ENCODE measurements at regions not wholly inside any gene's neighbourhood (a gene's known extent, or its start where the extent isn't known, plus 50 kb on each side); places are given as distances from the start of the nearest gene placed in this dataset.

DNA sequence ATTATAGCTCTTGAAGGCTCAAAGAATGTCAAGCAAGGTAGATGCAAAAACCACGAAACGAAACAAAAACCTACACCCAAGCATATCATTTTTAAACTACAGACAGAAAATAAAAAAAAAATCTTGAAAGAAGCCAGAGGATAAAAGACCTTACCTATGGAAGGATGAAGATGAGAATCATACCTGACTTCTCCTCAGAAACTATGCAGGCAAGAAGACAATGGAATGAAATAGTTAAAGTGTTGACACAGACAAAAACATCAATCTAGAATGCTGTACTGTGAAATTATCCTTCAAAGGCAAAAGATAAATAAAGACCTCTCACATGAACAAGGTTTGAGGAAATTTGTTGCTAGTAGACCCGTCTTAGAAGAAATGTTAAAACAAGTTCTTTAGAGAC is 372.0 kb downstream of the ZIC4 start:
- Mint-ChIP-seq H3K27me3 (ENCODE audit: unreplicated experiment) (no peaks in the 10 kb centered on the region), H3K36me3 (ENCODE audit: low read depth, unreplicated experiment) (no peaks in the 10 kb centered on the region), H3K4me1 (ENCODE audit: unreplicated experiment) (no peaks in the 10 kb centered on the region), H3K9me3 (ENCODE audit: unreplicated experiment) (no peaks in the 10 kb centered on the region), H3K4me3 (ENCODE audit: unreplicated experiment) (no peak overlapping the region), H3K27ac (ENCODE audit: unreplicated experiment) (no peak overlapping the region)
- no peak for DNase-seq (ENCODE audit: low spot score)
- TF ChIP-seq, protein P1, sequence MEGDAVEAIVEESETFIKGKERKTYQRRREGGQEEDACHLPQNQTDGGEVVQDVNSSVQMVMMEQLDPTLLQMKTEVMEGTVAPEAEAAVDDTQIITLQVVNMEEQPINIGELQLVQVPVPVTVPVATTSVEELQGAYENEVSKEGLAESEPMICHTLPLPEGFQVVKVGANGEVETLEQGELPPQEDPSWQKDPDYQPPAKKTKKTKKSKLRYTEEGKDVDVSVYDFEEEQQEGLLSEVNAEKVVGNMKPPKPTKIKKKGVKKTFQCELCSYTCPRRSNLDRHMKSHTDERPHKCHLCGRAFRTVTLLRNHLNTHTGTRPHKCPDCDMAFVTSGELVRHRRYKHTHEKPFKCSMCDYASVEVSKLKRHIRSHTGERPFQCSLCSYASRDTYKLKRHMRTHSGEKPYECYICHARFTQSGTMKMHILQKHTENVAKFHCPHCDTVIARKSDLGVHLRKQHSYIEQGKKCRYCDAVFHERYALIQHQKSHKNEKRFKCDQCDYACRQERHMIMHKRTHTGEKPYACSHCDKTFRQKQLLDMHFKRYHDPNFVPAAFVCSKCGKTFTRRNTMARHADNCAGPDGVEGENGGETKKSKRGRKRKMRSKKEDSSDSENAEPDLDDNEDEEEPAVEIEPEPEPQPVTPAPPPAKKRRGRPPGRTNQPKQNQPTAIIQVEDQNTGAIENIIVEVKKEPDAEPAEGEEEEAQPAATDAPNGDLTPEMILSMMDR (IDR thresholded peaks at IDR 0.05; ENCODE audit: unreplicated experiment): no peak

DNA sequence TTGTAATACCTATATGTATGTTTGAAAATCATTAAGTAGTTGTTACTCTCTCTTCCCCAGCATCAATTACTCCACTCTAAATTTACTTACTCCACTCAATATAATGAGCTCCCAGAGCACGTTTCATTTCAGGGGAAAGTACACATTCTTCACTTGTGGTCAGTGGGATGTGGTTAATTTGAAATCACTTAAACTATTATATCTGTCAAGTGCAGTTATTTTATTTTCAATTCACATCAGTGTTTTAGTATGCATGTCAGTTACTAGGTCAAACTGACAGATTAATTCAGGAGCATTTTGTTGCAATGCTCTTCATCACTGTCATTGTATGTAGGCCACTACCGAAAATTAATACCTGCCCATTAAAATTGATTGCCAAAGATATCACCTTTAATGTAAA is 376.1 kb downstream of the ZIC4 start:
- H3K9me3 Mint-ChIP-seq (ENCODE audit: unreplicated experiment): no peaks in the 10 kb centered on the region
- DNase-seq (ENCODE audit: low spot score): no peak
- no peaks in the 10 kb centered on the region for H3K27me3 Mint-ChIP-seq (ENCODE audit: unreplicated experiment)
- no peak overlapping the region for H3K4me3 Mint-ChIP-seq (ENCODE audit: unreplicated experiment)
- TF ChIP-seq, protein P1 (IDR thresholded peaks at IDR 0.05; ENCODE audit: unreplicated experiment): no peak
- H3K36me3 Mint-ChIP-seq (ENCODE audit: low read depth, unreplicated experiment): no peaks in the 10 kb centered on the region
- no peak overlapping the region for H3K27ac Mint-ChIP-seq (ENCODE audit: unreplicated experiment)
- H3K4me1 Mint-ChIP-seq (ENCODE audit: unreplicated experiment): no peaks in the 10 kb centered on the region

DNA sequence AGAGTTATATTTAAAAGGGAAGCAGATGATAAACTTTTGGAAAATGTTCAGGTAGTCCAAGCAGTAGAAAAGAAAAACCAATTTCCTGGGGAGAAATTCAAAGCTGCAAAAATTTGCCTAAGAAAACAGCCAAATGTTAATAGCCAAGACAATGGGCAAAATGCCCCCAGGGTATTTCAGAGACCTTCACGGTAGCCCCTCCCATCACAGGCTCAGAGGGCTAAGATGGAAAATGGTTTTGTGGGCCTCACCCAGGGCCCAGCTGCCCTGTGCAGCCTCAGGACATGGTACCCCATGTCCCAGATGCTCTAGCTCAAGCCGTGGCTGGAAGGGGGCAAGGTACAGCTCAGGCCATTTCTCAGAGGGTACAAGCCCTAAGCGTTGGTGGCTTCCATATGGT is 391.0 kb downstream of the ZIC4 start:
- no peak for DNase-seq (ENCODE audit: low spot score)
- Mint-ChIP-seq H3K27me3 (ENCODE audit: unreplicated experiment) (peaks cover 2% of the 10 kb centered on the region), H3K36me3 (ENCODE audit: low read depth, unreplicated experiment) (no peaks in the 10 kb centered on the region), H3K4me1 (ENCODE audit: unreplicated experiment) (no peaks in the 10 kb centered on the region), H3K4me3 (ENCODE audit: unreplicated experiment) (no peak overlapping the region), H3K9me3 (ENCODE audit: unreplicated experiment) (no peaks in the 10 kb centered on the region), H3K27ac (ENCODE audit: unreplicated experiment) (no peak overlapping the region)
- TF ChIP-seq, protein P1 (IDR thresholded peaks at IDR 0.05; ENCODE audit: unreplicated experiment): no peak

DNA sequence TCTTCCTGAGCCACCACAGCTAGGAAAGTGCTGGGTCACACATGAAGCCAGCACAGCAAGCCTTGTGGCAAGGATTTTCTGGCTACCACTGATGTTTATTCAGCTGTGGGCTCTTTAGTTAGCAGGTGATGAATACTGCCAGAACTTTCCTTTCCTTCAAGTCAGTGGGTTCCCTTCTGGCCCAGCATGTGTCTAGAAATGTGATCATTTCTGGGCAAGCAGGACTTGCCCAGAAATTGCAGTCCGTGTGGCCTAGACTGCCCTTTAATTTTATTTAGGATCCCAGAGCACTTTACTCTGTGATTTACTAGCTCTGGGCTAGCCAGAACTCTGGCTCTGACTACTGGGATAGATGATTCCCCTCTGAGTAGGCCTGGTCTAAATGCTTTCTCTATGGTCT is 397.5 kb downstream of the ZIC4 start:
- Mint-ChIP-seq H3K4me1 (ENCODE audit: unreplicated experiment) (no peaks in the 10 kb centered on the region), H3K27ac (ENCODE audit: unreplicated experiment) (no peak overlapping the region), H3K36me3 (ENCODE audit: low read depth, unreplicated experiment) (no peaks in the 10 kb centered on the region)

DNA sequence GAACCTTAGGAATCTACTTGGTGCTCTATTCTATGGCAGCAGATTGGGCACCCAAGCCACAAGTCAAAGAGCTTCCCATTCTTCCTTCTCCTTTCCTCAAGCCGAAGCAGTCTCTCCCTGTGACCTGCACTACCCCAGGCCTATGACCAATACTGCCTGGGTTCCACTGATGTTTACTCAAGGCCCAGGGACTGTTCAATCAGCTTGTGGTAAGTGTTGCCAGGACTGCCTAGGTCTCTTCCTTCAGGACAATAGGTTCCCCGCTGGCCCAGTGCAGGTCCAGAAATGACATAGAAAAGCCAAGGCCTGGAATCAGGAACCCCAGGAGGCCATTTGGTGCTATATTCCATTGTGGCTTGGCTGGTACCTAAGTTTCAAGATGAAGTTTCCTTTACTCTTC is 397.9 kb downstream of the ZIC4 start:
- no peak for DNase-seq (ENCODE audit: low spot score)
- TF ChIP-seq, protein P1 (IDR thresholded peaks at IDR 0.05; ENCODE audit: unreplicated experiment): no peak
- no peaks in the 10 kb centered on the region for H3K27me3 Mint-ChIP-seq (ENCODE audit: unreplicated experiment)

More for the DNA sequence above, 397.5 kb downstream of the ZIC4 start:
- H3K9me3 Mint-ChIP-seq (ENCODE audit: unreplicated experiment): no peaks in the 10 kb centered on the region
- TF ChIP-seq, protein P1 (IDR thresholded peaks at IDR 0.05; ENCODE audit: unreplicated experiment): no peak
- no peak overlapping the region for H3K4me3 Mint-ChIP-seq (ENCODE audit: unreplicated experiment)
- DNase-seq (ENCODE audit: low spot score): no peak
- H3K27me3 Mint-ChIP-seq (ENCODE audit: unreplicated experiment): no peaks in the 10 kb centered on the region

More for the DNA sequence above, 397.9 kb downstream of the ZIC4 start:
- Mint-ChIP-seq H3K27ac (ENCODE audit: unreplicated experiment) (no peak overlapping the region), H3K36me3 (ENCODE audit: low read depth, unreplicated experiment) (no peaks in the 10 kb centered on the region), H3K9me3 (ENCODE audit: unreplicated experiment) (no peaks in the 10 kb centered on the region), H3K4me3 (ENCODE audit: unreplicated experiment) (no peak overlapping the region), H3K4me1 (ENCODE audit: unreplicated experiment) (no peaks in the 10 kb centered on the region)
